B cell (primary cell): ENCODE measurements at regions not wholly inside any gene's neighbourhood (a gene's known extent, or its start where the extent isn't known, plus 50 kb on each side); places are given as distances from the start of the nearest gene placed in this dataset.

Source experiments
- ATAC-seq: fragments of 200-7000 bp; cut with Tn5 transposase; one replicate; pipeline ENCODE4 v1.10.0; 2021; ENCODE audit warnings: low read depth, mild to moderate bottlenecking, moderate number of reproducible peaks, moderate library complexity
- CTCF ChIA-PET: fragments of 350-600 bp; sonication (Branson Sonifier 250); formaldehyde crosslinking; loops from one replicate; lab custom pipeline; 2021; ENCODE audit warnings: antibody characterized with exemption, inconsistent platforms; lab: Charles Lee
- POLR2A ChIA-PET: fragments of 350-600 bp; sonication (Branson Sonifier 250); formaldehyde crosslinking; loops from one replicate; lab custom pipeline; 2021; ENCODE audit warnings: antibody characterized with exemption; lab: Charles Lee
- DNase-seq: peaks from one replicate; pipeline ENCODE4 v3.0.0; 2013
- H2AFZ ChIP-seq: 2 replicates; pipeline ENCODE4 v1.6.1; 2012; ENCODE audit warnings: mild to moderate bottlenecking, low read depth, low read length; ENCODE audit not compliant: insufficient read depth, poor library complexity, severe bottlenecking
- H3K27ac ChIP-seq, 2 donors: 1 replicate in 1 of 2; 2 replicates in 1 of 2; pipeline ENCODE4 v1.5.1; 2012 to 2013; ENCODE audit warnings: low read length in 2 of 2, mild to moderate bottlenecking in 2 of 2, moderate library complexity in 1 of 2
- H3K27me3 ChIP-seq, 4 experiments: fragments of 200-600 bp in 1 of 4; sonication (generic) in 1 of 4; replicated peaks in 1 of 4; 1 replicate in 2 of 4; 2 replicates in 2 of 4; pipeline versions ENCODE4 v1.6.1 to v1.7.0; 2013 to 2016; ENCODE audit warnings: low read length in 3 of 4, mild to moderate bottlenecking in 2 of 4, mixed read lengths in 1 of 4, moderate library complexity in 1 of 4; ENCODE audit not compliant: insufficient read depth in 4 of 4, control insufficient read depth in 3 of 4; ENCODE audit errors: control extremely low read depth in 1 of 4
- H3K36me3 ChIP-seq, 2 experiments: replicated peaks in 1 of 2; 1 replicate in 1 of 2; 2 replicates in 1 of 2; pipeline versions ENCODE4 v1.6.1 to v1.7.1; 2013; ENCODE audit warnings: low read length in 1 of 2; ENCODE audit not compliant: insufficient read depth in 2 of 2, control insufficient read depth in 1 of 2; ENCODE audit errors: control extremely low read depth in 1 of 2, extremely low read depth in 1 of 2
- H3K4me1 ChIP-seq, 2 donors: fragments of 200-600 bp in 1 of 2; sonication (generic) in 1 of 2; 1 replicate in 1 of 2; 2 replicates in 1 of 2; pipeline versions ENCODE4 v1.5.1 to v1.6.1; 2013 to 2017; ENCODE audit warnings: low read length in 2 of 2; ENCODE audit not compliant: control insufficient read depth in 2 of 2, insufficient read depth in 2 of 2
- H3K4me2 ChIP-seq: replicated peaks from 2 replicates; pipeline ENCODE3; 2012; ENCODE audit warnings: mild to moderate bottlenecking, low read depth, low read length; ENCODE audit not compliant: poor library complexity, severe bottlenecking
- H3K4me3 ChIP-seq, 5 experiments: fragments of 200-600 bp in 1 of 5; sonication (generic) in 1 of 5; 1 replicate in 3 of 5; 2 replicates in 2 of 5; pipeline versions ENCODE4 v1.5.1 to v1.7.0; 2011 to 2016; ENCODE audit warnings: low read length in 4 of 5, mild to moderate bottlenecking in 4 of 5, low read depth in 2 of 5, control low read depth in 1 of 5, moderate library complexity in 1 of 5; ENCODE audit not compliant: insufficient read depth in 1 of 5; ENCODE audit errors: control extremely low read depth in 1 of 5, extremely low read depth in 1 of 5
- H3K79me2 ChIP-seq: fragments of 200-600 bp; sonication (generic); one replicate; pipeline ENCODE4 v1.6.0; 2016; ENCODE audit warnings: low read length; ENCODE audit not compliant: control insufficient read depth, insufficient read depth
- H3K9ac ChIP-seq: fragments of 200-600 bp; sonication (generic); 2 replicates; pipeline ENCODE4 v1.6.1; 2017; ENCODE audit warnings: mild to moderate bottlenecking, low read length, moderate library complexity
- H3K9me3 ChIP-seq, 3 donors: one replicate each; pipeline versions ENCODE4 v1.6.1 to v1.7.1; 2013; ENCODE audit warnings: low read length in 2 of 3; ENCODE audit not compliant: control insufficient read depth in 2 of 3, insufficient read depth in 1 of 3; ENCODE audit errors: control extremely low read depth in 1 of 3
- H4K20me1 ChIP-seq: 2 replicates; pipeline ENCODE4 v1.6.0; 2012; ENCODE audit warnings: mild to moderate bottlenecking, low read length; ENCODE audit not compliant: insufficient read depth, control insufficient read depth, poor library complexity, severe bottlenecking
- H3K27ac Mint-ChIP-seq: one replicate; pipeline ENCODE4 v1.8.0; 2021; ENCODE audit warnings: mixed read lengths
- H3K27me3 Mint-ChIP-seq: one replicate; pipeline ENCODE4 v1.8.0; 2021; ENCODE audit warnings: mixed read lengths
- H3K4me1 Mint-ChIP-seq: one replicate; pipeline ENCODE4 v1.8.0; 2021; ENCODE audit warnings: mixed read lengths
- H3K4me3 Mint-ChIP-seq: one replicate; pipeline ENCODE4 v1.8.0; 2021; ENCODE audit warnings: mixed read lengths
- H3K9me3 Mint-ChIP-seq: one replicate; pipeline ENCODE4 v1.8.0; 2022; ENCODE audit warnings: mixed read lengths; ENCODE audit not compliant: insufficient read depth
- CTCF ChIP-seq: fragments of 200-600 bp; IDR thresholded peaks from one replicate; pipeline ENCODE4 v1.8.0; 2022; ENCODE audit warnings: antibody characterized with exemption, mild to moderate bottlenecking
- EZH2 ChIP-seq: IDR thresholded peaks from 2 replicates; pipeline ENCODE4 v1.6.1; 2012; ENCODE audit warnings: borderline replicate concordance, low read depth, mild to moderate bottlenecking, moderate library complexity, low read length; ENCODE audit not compliant: insufficient read depth, poor library complexity, severe bottlenecking
- WGBS: methylation state at CpG from one replicate; pipeline ENCODE4 v1.1.5; 2013; ENCODE audit warnings: missing lambda C conversion rate; ENCODE audit not compliant: insufficient coverage; 5-methylcytosine and 5-hydroxymethylcytosine counted together
- intact Hi-C: fragments of 100-400 bp; cut with micrococcal nuclease; formaldehyde crosslinking; loops from one replicate; pipeline ENCODE4 v1.10.0; 2022

DNA sequence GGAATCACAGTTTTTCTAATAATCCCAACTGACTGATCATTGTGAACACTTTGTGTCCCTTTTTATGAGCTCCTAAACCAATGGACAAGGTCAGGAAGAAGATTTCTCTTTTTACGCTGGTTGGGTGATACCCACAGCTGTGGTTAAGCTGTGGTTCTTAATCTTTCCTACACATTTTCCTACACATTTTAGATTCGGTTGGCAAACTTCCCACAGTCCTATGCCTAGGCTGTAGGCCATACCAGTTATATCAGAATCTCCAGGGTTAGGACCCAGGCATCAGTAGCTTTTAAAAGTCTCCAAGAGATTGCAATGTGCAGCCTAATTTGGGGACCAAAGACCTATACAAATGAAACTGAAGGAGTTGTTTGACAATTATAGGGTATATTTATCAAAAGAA, 203.0 kb downstream of the SP3 start:
- H3K36me3 ChIP-seq, result no peaks in the 10 kb centered on the region
- Mint-ChIP-seq H3K9me3 (no peaks in the 10 kb centered on the region), H3K27ac (no peak overlapping the region), H3K27me3 (peaks cover 6% of the 10 kb centered on the region), H3K4me1 (no peaks in the 10 kb centered on the region), H3K4me3 (no peak overlapping the region)
- intact Hi-C loops, result no loop called here
- peaks cover 0 to 7% (median 0%) of the 10 kb centered on the region in 4 experiments for H3K27me3 ChIP-seq
- no peaks in the 10 kb centered on the region for H3K9me3 ChIP-seq
- ATAC-seq (no peak), DNase-seq (no peak)
- no peak overlapping the region for H3K4me3 ChIP-seq
- no peak for TF ChIP-seq CTCF
- no peak for TF ChIP-seq EZH2
- no peaks in the 10 kb centered on the region for H3K79me2 ChIP-seq
- ChIA-PET POLR2A (no interaction called here), CTCF (interaction anchor here (0.7 to 0.9 kb wide), 3 partner anchors 94 to 580 kb away, joined by 3 read pairs; no protein-coding TSS in a partner anchor)
- H3K9ac ChIP-seq, result no peak overlapping the region
- no peak overlapping the region for H3K27ac ChIP-seq
- WGBS, result no CpG with 5 or more reads among the region's 2 CpGs
- no peak overlapping the region for H2AFZ ChIP-seq
- H3K4me1 ChIP-seq, result no peaks in the 10 kb centered on the region
- no peak overlapping the region for H3K4me2 ChIP-seq
- no peaks in the 10 kb centered on the region for H4K20me1 ChIP-seq

DNA sequence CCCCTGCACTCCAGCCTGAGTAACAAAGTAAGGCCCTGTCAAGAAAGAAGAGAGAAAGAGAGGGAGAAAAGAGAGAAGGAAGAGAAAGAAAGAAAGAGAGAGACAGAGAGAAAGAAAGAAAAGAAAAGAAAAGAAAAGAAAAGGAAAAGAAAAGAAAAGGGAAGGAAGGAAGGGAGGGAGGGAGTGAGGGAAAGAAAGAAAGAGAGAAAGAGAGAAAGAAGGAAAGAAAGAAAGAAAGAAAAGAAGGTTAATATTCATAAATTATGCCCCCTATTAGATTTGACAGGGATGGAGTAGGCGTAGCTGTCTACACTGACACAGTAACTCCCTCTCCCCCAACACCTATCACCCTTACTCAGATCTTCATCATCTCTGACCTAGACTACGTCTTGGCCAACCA, 202.3 kb downstream of the SP3 start:
- Mint-ChIP-seq H3K9me3 (no peaks in the 10 kb centered on the region), H3K27ac (no peak overlapping the region), H3K27me3 (peaks cover 4% of the 10 kb centered on the region), H3K4me3 (no peak overlapping the region), H3K4me1 (no peaks in the 10 kb centered on the region)
- H3K79me2 ChIP-seq, result no peaks in the 10 kb centered on the region
- ChIA-PET POLR2A (no interaction called here), CTCF (interaction anchor here (0.7 to 0.9 kb wide), 2 partner anchors 95 to 376 kb away, joined by 3 read pairs; no protein-coding TSS in a partner anchor)
- DNase-seq, result no peak
- 93% methylated on average over 1 of the region's 2 CpGs for WGBS
- TF ChIP-seq EZH2, result no peak
- TF ChIP-seq CTCF, result no peak
- H3K4me3 ChIP-seq, result no peak overlapping the region
- no peaks in the 10 kb centered on the region for H3K36me3 ChIP-seq
- intact Hi-C loops, result no loop called here
- no peak overlapping the region for H3K4me2 ChIP-seq
- ATAC-seq, result no peak
- no peaks in the 10 kb centered on the region for H3K4me1 ChIP-seq
- no peak overlapping the region for H2AFZ ChIP-seq
- H3K9me3 ChIP-seq, result no peaks in the 10 kb centered on the region
- no peak overlapping the region for H3K9ac ChIP-seq
- peaks cover 0 to 10% (median 0%) of the 10 kb centered on the region in 4 experiments for H3K27me3 ChIP-seq
- no peak overlapping the region for H3K27ac ChIP-seq
- H4K20me1 ChIP-seq, result no peaks in the 10 kb centered on the region
